Activated T-helper 1 cell treated with anti-CD3 and anti-CD28 coated beads, Interleukin-12 subunit alpha, Interleukin-12 subunit beta, Interleukin-2, Interleukin-4 antibody, amounts not matched to agents 30 ng/mL and 10 ng/mL and 1 ng/mL, durations not matched to agents 14 hours and 24 hours and 36 hours (primary cell): ENCODE measurements at regions not wholly inside any gene's neighbourhood (a gene's known extent, or its start where the extent isn't known, plus 50 kb on each side); places are given as distances from the start of the nearest gene placed in this dataset.

Experiments used
- DNase-seq: peaks from one replicate; pipeline ENCODE4 v3.0.0; 2021; ENCODE audit warnings: low spot score
- H3K27ac Mint-ChIP-seq: one replicate; pipeline ENCODE4 v1.8.0; 2021; ENCODE audit warnings: mild to moderate bottlenecking, mixed read lengths
- H3K27me3 Mint-ChIP-seq: one replicate; pipeline ENCODE4 v1.8.0; 2022; ENCODE audit warnings: mild to moderate bottlenecking, moderate library complexity, mixed read lengths; ENCODE audit not compliant: insufficient read depth
- H3K36me3 Mint-ChIP-seq: one replicate; pipeline ENCODE4 v1.8.0; 2021; ENCODE audit warnings: low read depth, mixed read lengths
- H3K4me1 Mint-ChIP-seq: one replicate; pipeline ENCODE4 v1.8.0; 2021; ENCODE audit warnings: low read depth, mixed read lengths
- H3K4me3 Mint-ChIP-seq: one replicate; pipeline ENCODE4 v1.8.0; 2021; ENCODE audit warnings: mild to moderate bottlenecking, moderate library complexity, mixed read lengths
- H3K9me3 Mint-ChIP-seq: one replicate; pipeline ENCODE4 v1.8.0; 2021; ENCODE audit warnings: mixed read lengths
- intact Hi-C: fragments of 100-400 bp; cut with micrococcal nuclease; formaldehyde crosslinking; loops from one replicate; pipeline ENCODE4 v1.15.1; 2024

DNA sequence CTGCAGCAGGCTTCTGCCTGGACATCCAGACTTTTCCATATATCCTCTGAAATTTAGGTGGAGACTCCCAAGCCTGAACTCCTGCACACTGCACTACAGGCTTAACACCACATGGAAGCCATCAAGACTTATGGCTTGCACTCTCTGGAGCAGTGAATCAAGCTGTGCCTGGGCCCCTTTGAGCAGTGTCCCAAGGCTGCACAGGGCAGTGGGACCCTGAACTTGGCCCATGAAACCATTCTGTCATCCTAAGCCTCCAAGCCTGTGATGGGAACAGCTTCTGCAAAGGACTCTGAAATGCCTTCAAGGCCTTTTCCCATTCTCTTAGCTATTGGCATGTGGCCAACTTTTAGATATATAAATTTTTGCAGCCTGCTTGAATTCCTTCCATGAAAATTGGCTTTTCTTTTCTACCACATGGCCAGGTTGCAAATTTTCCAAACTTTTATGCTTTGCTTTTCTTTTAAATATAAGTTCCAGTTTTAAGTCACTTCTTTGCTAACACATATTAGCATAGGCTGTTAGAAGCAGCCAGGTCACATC is 257.8 kb upstream of the DCBLD2 start:
- H3K4me3 Mint-ChIP-seq, result no peak overlapping the region
- H3K9me3 Mint-ChIP-seq, result peaks cover 11% of the 10 kb centered on the region
- no peaks in the 10 kb centered on the region for H3K27me3 Mint-ChIP-seq
- intact Hi-C loops, result no loop called here
- no peaks in the 10 kb centered on the region for H3K36me3 Mint-ChIP-seq
- H3K27ac Mint-ChIP-seq, result no peak overlapping the region
- DNase-seq, result no peak
- no peaks in the 10 kb centered on the region for H3K4me1 Mint-ChIP-seq

GRCh38 chr3:99145031-99145430 is 243.5 kb upstream of the DCBLD2 start:
- intact Hi-C loops, result no loop called here
- Mint-ChIP-seq H3K9me3 (no peaks in the 10 kb centered on the region), H3K27ac (no peak overlapping the region), H3K4me3 (no peak overlapping the region), H3K27me3 (peaks cover 2% of the 10 kb centered on the region), H3K4me1 (no peaks in the 10 kb centered on the region), H3K36me3 (no peaks in the 10 kb centered on the region)
- no peak for DNase-seq

- intact Hi-C loops, result no loop called here
- Mint-ChIP-seq H3K4me1 (no peaks in the 10 kb centered on the region), H3K27ac (no peak overlapping the region), H3K36me3 (no peaks in the 10 kb centered on the region), H3K27me3 (no peaks in the 10 kb centered on the region), H3K4me3 (no peak overlapping the region), H3K9me3 (peaks cover 6% of the 10 kb centered on the region)
- no peak for DNase-seq
Measured at GRCh38 chr3:99143493-99143892, 242.0 kb upstream of the DCBLD2 start.

GRCh38 chr3:99134986-99135385 is 233.5 kb upstream of the DCBLD2 start:
- Mint-ChIP-seq H3K4me1 (no peaks in the 10 kb centered on the region), H3K4me3 (no peak overlapping the region), H3K36me3 (no peaks in the 10 kb centered on the region), H3K27ac (no peak overlapping the region), H3K27me3 (no peaks in the 10 kb centered on the region), H3K9me3 (peaks cover 6% of the 10 kb centered on the region)
- DNase-seq, result no peak
- intact Hi-C loops, result no loop called here

- DNase-seq, result no peak
- Mint-ChIP-seq H3K27me3 (no peaks in the 10 kb centered on the region), H3K4me3 (no peak overlapping the region), H3K36me3 (no peaks in the 10 kb centered on the region), H3K4me1 (no peaks in the 10 kb centered on the region), H3K27ac (no peak overlapping the region), H3K9me3 (no peaks in the 10 kb centered on the region)
- intact Hi-C loops, result no loop called here
Measured at GRCh38 chr3:99131876-99132275, 230.4 kb upstream of the DCBLD2 start.

GRCh38 chr3:99128725-99129505 is 227.4 kb upstream of the DCBLD2 start:
- H3K27ac Mint-ChIP-seq, result no peak overlapping the region
- intact Hi-C loops, result no loop called here
- no peak for DNase-seq
- no peaks in the 10 kb centered on the region for H3K9me3 Mint-ChIP-seq
- H3K36me3 Mint-ChIP-seq, result no peaks in the 10 kb centered on the region
- no peaks in the 10 kb centered on the region for H3K27me3 Mint-ChIP-seq
- H3K4me3 Mint-ChIP-seq, result no peak overlapping the region
- H3K4me1 Mint-ChIP-seq, result no peaks in the 10 kb centered on the region

- Mint-ChIP-seq H3K27me3 (no peaks in the 10 kb centered on the region), H3K27ac (no peak overlapping the region), H3K9me3 (no peaks in the 10 kb centered on the region), H3K4me3 (no peak overlapping the region), H3K4me1 (no peaks in the 10 kb centered on the region), H3K36me3 (no peaks in the 10 kb centered on the region)
- DNase-seq, result no peak
- intact Hi-C loops, result no loop called here
Measured at GRCh38 chr3:99128235-99128634, 226.7 kb upstream of the DCBLD2 start.

DNA sequence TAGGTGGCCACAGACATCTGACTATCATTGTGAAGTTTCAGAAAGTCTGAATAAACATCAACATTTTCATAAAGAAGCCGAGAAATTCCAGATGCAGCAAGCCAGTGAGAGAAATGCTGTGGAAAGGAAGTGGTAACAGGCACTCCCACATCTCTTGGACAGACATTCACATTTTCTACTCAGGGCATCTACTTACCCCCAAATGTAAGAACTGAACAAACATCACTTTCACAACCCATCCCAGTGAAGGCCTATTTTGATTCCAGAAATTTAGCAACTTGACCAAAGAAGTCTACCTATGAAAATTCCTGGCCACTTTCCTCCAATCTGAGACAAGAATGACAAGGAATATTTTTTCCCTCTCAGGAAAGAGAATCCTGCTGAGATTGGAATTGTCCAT is 224.8 kb upstream of the DCBLD2 start:
- Mint-ChIP-seq H3K27ac (no peak overlapping the region), H3K4me3 (no peak overlapping the region), H3K36me3 (no peaks in the 10 kb centered on the region), H3K4me1 (no peaks in the 10 kb centered on the region), H3K27me3 (no peaks in the 10 kb centered on the region), H3K9me3 (no peaks in the 10 kb centered on the region)
- intact Hi-C loops, result no loop called here
- no peak for DNase-seq

- no peak for DNase-seq
- Mint-ChIP-seq H3K4me1 (no peaks in the 10 kb centered on the region), H3K27ac (no peak overlapping the region), H3K36me3 (no peaks in the 10 kb centered on the region), H3K4me3 (no peak overlapping the region), H3K27me3 (peaks cover 2% of the 10 kb centered on the region), H3K9me3 (no peaks in the 10 kb centered on the region)
- intact Hi-C loops, result no loop called here
Measured at GRCh38 chr3:99119385-99119784, 217.9 kb upstream of the DCBLD2 start.

- Mint-ChIP-seq H3K36me3 (no peaks in the 10 kb centered on the region), H3K4me3 (no peak overlapping the region), H3K27ac (no peak overlapping the region), H3K27me3 (peaks cover 2% of the 10 kb centered on the region), H3K4me1 (no peaks in the 10 kb centered on the region), H3K9me3 (no peaks in the 10 kb centered on the region)
- intact Hi-C loops, result no loop called here
- DNase-seq, result no peak
Measured at GRCh38 chr3:99118381-99118780, 216.9 kb upstream of the DCBLD2 start.

DNA sequence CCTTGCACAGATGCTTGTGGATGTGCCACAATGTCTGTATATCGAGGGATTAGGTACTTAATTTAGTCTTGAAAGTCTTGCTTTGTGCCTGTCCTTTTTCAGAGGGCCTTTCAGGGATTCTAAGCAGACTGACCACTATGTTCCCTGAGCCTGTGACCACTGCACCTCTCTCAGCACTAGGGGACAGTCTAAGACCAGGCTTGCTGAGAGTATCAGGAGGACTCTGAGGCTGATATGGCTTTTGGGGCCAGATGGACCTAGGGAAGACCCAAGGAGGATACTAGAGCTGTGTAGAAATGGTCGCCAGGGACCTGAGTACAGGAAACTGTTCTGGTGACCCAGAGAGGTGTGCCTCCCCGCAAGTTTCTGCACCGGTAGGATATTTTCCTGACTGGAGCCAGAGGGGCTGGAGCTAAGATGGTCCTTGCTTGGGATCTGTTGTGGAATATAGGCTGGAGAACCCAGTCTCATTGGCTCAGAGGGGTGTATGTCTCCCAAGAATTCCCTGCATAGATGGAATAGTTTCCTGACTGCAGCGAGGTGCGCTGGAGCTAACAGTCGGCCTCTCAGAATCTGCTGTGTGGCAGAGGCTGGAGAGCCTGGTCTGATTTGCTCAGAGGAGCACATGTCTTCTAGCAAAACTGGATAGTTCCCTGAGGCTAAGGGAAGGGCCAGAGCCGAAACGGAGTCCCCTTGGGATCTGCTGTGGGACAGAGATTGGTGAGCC is 213.2 kb upstream of the DCBLD2 start:
- no peaks in the 10 kb centered on the region for H3K4me1 Mint-ChIP-seq
- DNase-seq, result no peak
- no peak overlapping the region for H3K4me3 Mint-ChIP-seq
- H3K9me3 Mint-ChIP-seq, result no peaks in the 10 kb centered on the region
- intact Hi-C loops, result no loop called here
- peaks cover 2% of the 10 kb centered on the region for H3K27me3 Mint-ChIP-seq
- H3K36me3 Mint-ChIP-seq, result no peaks in the 10 kb centered on the region
- H3K27ac Mint-ChIP-seq, result no peak overlapping the region

- Mint-ChIP-seq H3K4me1 (no peaks in the 10 kb centered on the region), H3K9me3 (no peaks in the 10 kb centered on the region), H3K27ac (no peak overlapping the region), H3K27me3 (no peaks in the 10 kb centered on the region), H3K4me3 (no peak overlapping the region), H3K36me3 (no peaks in the 10 kb centered on the region)
- DNase-seq, result no peak
- intact Hi-C loops, result no loop called here
Measured at GRCh38 chr3:99111235-99111634, 209.7 kb upstream of the DCBLD2 start.

DNA sequence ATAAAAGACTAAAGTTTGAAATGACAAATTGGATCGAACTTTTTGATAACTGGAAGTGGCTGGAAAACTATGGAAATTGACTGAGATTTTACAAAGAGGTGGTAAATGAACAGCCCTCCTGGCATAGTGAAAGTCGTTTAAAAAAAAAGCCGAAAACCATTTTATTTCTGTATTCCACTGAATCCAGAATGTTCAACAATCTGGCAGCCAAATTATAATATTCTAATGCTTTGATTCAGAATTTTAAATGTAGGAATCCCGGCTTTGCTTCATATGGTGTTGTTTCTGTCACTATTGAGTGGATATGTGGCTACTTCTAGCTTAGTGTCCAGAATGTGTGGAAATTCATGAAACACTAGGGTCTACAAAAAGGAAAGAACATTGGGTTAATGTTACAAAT is 208.9 kb upstream of the DCBLD2 start:
- Mint-ChIP-seq H3K27ac (no peak overlapping the region), H3K27me3 (no peaks in the 10 kb centered on the region), H3K4me1 (no peaks in the 10 kb centered on the region), H3K4me3 (no peak overlapping the region), H3K36me3 (no peaks in the 10 kb centered on the region), H3K9me3 (no peaks in the 10 kb centered on the region)
- intact Hi-C loops, result no loop called here
- DNase-seq, result no peak
